DND-41 (cell line): ENCODE measurements at regions not wholly inside any gene's neighbourhood (a gene's known extent, or its start where the extent isn't known, plus 50 kb on each side); places are given as distances from the start of the nearest gene placed in this dataset.
A peak's percentile ranks its signal among the peaks of the same experiment; 100 is the strongest.
"Not testable (repeated sequence)": the region's sequence is repeated elsewhere in the genome, so short reads cannot be mapped to it uniquely, and the experiment has no call there.

ENCODE experiments used
- ATAC-seq: fragments of 200-7000 bp; cut with Tn5 transposase; 3 replicates; pipeline ENCODE4 v1.9.1; 2021; ENCODE audit warnings: low read depth; ENCODE audit not compliant: insufficient read depth
- DNase-seq: peaks from one replicate; pipeline ENCODE4 v3.0.0-alpha.2; 2020
- H2AFZ ChIP-seq: 2 replicates; pipeline ENCODE4 v1.6.0; 2012; ENCODE audit warnings: low read depth, low read length
- H3K27ac ChIP-seq: 2 replicates; pipeline ENCODE4 v1.5.1; 2012; ENCODE audit warnings: low read length, inconsistent platforms
- H3K27me3 ChIP-seq: fragments of 200-600 bp; sonication (generic); 2 replicates; pipeline ENCODE4 v1.6.0; 2012; ENCODE audit warnings: low read length, mild to moderate bottlenecking, inconsistent platforms; ENCODE audit not compliant: insufficient read depth, poor library complexity
- H3K36me3 ChIP-seq: 2 replicates; pipeline ENCODE4 v1.5.1; 2012; ENCODE audit warnings: low read length, inconsistent platforms; ENCODE audit not compliant: insufficient read depth
- H3K4me1 ChIP-seq: 2 replicates; pipeline ENCODE4 v1.5.1; 2012; ENCODE audit warnings: mild to moderate bottlenecking, low read length; ENCODE audit not compliant: insufficient read depth
- H3K4me2 ChIP-seq: 2 replicates; pipeline ENCODE4 v1.6.0; 2012; ENCODE audit warnings: mild to moderate bottlenecking, moderate library complexity, low read length, inconsistent platforms; ENCODE audit not compliant: insufficient read depth
- H3K4me3 ChIP-seq, 2 experiments: fragments of 200-600 bp in 1 of 2; shearing (Covaris generic) in 1 of 2; 2 replicates each; pipeline ENCODE4 v1.5.1; 2012 to 2016; ENCODE audit warnings: inconsistent platforms in 2 of 2, low read length in 2 of 2, mild to moderate bottlenecking in 2 of 2, low read depth in 1 of 2, moderate library complexity in 1 of 2
- H3K79me2 ChIP-seq: 2 replicates; pipeline ENCODE4 v1.6.0; 2012; ENCODE audit warnings: low read length, inconsistent platforms; ENCODE audit not compliant: insufficient read depth
- H3K9ac ChIP-seq: 2 replicates; pipeline ENCODE4 v1.6.0; 2012; ENCODE audit warnings: low read depth, mild to moderate bottlenecking, inconsistent platforms, low read length, moderate library complexity
- H3K9me3 ChIP-seq: 2 replicates; pipeline ENCODE4 v1.5.1; 2012; ENCODE audit warnings: low read length, moderate library complexity, mild to moderate bottlenecking, inconsistent platforms; ENCODE audit not compliant: insufficient read depth, severe bottlenecking
- H4K20me1 ChIP-seq: 2 replicates; pipeline ENCODE4 v1.6.0; 2012; ENCODE audit warnings: low read length; ENCODE audit not compliant: insufficient read depth
- CTCF ChIP-seq: IDR thresholded peaks from 2 replicates; pipeline ENCODE4 v1.5.1; 2012; ENCODE audit warnings: borderline replicate concordance, low read length, moderate library complexity, mild to moderate bottlenecking; ENCODE audit not compliant: poor library complexity, severe bottlenecking; ENCODE audit errors: extremely low read depth
- EZH2 ChIP-seq: IDR thresholded peaks from 3 replicates; pipeline ENCODE4 v1.6.1; 2012; ENCODE audit warnings: borderline replicate concordance, low read depth, mild to moderate bottlenecking, moderate library complexity, low read length, inconsistent platforms; ENCODE audit not compliant: severe bottlenecking

GRCh38 chr17:20794532-20794931, 215.0 kb downstream of the CDRT15L2 start:
- H3K79me2 ChIP-seq, H3K27ac ChIP-seq, H3K4me2 ChIP-seq, H3K4me1 ChIP-seq, H3K9ac ChIP-seq, DNase-seq, H3K9me3 ChIP-seq, H3K27me3 ChIP-seq, H4K20me1 ChIP-seq, H3K36me3 ChIP-seq, ATAC-seq, H3K4me3 ChIP-seq, H2AFZ ChIP-seq: not testable (repeated sequence)
- TF ChIP-seq CTCF: peak; percentile 23

GRCh38 chr17:20797292-20797691, 217.8 kb downstream of the CDRT15L2 start:
- no peak overlapping the region for H3K9ac ChIP-seq

GRCh38 chr17:20800146-20800545, 220.6 kb downstream of the CDRT15L2 start:
- Histone ChIP-seq H3K4me2 (no peak overlapping the region), H4K20me1 (no peaks in the 10 kb centered on the region), H2AFZ (no peak overlapping the region), H3K4me3 (no peak overlapping the region), H3K4me1 (no peaks in the 10 kb centered on the region), H3K9me3 (no peaks in the 10 kb centered on the region), H3K9ac (no peak overlapping the region), H3K27ac (no peak overlapping the region), H3K27me3 (no peaks in the 10 kb centered on the region), H3K36me3 (no peaks in the 10 kb centered on the region), H3K79me2 (no peaks in the 10 kb centered on the region)
- TF ChIP-seq CTCF (no peak), EZH2 (no peak)
- ATAC-seq: no peak
- no peak for DNase-seq

More at GRCh38 chr17:20797292-20797691, 217.8 kb downstream of the CDRT15L2 start:
- no peaks in the 10 kb centered on the region for H3K27me3 ChIP-seq
- no peaks in the 10 kb centered on the region for H4K20me1 ChIP-seq
- no peaks in the 10 kb centered on the region for H3K4me1 ChIP-seq
- ATAC-seq (no peak), DNase-seq (no peak)
- H3K79me2 ChIP-seq: no peaks in the 10 kb centered on the region
- no peak overlapping the region for H2AFZ ChIP-seq
- no peak overlapping the region for H3K4me2 ChIP-seq
- H3K27ac ChIP-seq: no peak overlapping the region
- H3K4me3 ChIP-seq: no peak overlapping the region
- TF ChIP-seq CTCF (no peak), EZH2 (no peak)
- H3K9me3 ChIP-seq: no peaks in the 10 kb centered on the region
- no peaks in the 10 kb centered on the region for H3K36me3 ChIP-seq

GRCh38 chr17:20805751-20806150, 226.2 kb downstream of the CDRT15L2 start:
- no peak overlapping the region for H2AFZ ChIP-seq
- H3K9me3 ChIP-seq: no peaks in the 10 kb centered on the region
- no peaks in the 10 kb centered on the region for H3K36me3 ChIP-seq
- TF ChIP-seq EZH2 (no peak), CTCF (no peak)
- DNase-seq (no peak), ATAC-seq (no peak)
- no peaks in the 10 kb centered on the region for H3K4me1 ChIP-seq
- no peak overlapping the region for H3K27ac ChIP-seq
- H3K27me3 ChIP-seq: no peaks in the 10 kb centered on the region
- H3K4me3 ChIP-seq: no peak overlapping the region
- no peak overlapping the region for H3K9ac ChIP-seq
- H3K79me2 ChIP-seq: no peaks in the 10 kb centered on the region
- H3K4me2 ChIP-seq: no peak overlapping the region
- no peaks in the 10 kb centered on the region for H4K20me1 ChIP-seq

- DNase-seq, H3K4me3 ChIP-seq, H3K4me1 ChIP-seq, H3K27me3 ChIP-seq, H3K36me3 ChIP-seq, H2AFZ ChIP-seq, H3K27ac ChIP-seq, H3K9me3 ChIP-seq, H3K79me2 ChIP-seq, H3K9ac ChIP-seq, H4K20me1 ChIP-seq, ATAC-seq, H3K4me2 ChIP-seq: not testable (repeated sequence)
These were observed 228.0 kb downstream of the CDRT15L2 start for GRCh38 chr17:20807566-20807965.
